GM21619 (cell line): ENCODE measurements at regions not wholly inside any gene's neighbourhood (a gene's known extent, or its start where the extent isn't known, plus 50 kb on each side); places are given as distances from the start of the nearest gene placed in this dataset.

Experiments
- ATAC-seq: cut with Tn5 transposase; IDR thresholded peaks from one replicate; pipeline ENCODE4 v1.9.1; 2021; ENCODE audit not compliant: unreplicated experiment

GRCh38 chr12:60992087-60992486 lies 1268.1 kb upstream of the USP15 start:
- no peak for ATAC-seq

- no peak for ATAC-seq
Measured at GRCh38 chr12:60995256-60995825, 1264.9 kb upstream of the USP15 start.

- no peak for ATAC-seq
Measured at GRCh38 chr12:60997869-60998378, 1262.3 kb upstream of the USP15 start.

- ATAC-seq, result no peak
Measured at GRCh38 chr12:61009192-61009591, 1251.0 kb upstream of the USP15 start.

GRCh38 chr12:61011767-61012423 lies 1248.3 kb upstream of the USP15 start:
- ATAC-seq, result no peak

- ATAC-seq, result no peak
Measured at GRCh38 chr12:61018571-61018970, 1241.6 kb upstream of the USP15 start.

GRCh38 chr12:61023231-61023630 lies 1237.0 kb upstream of the USP15 start:
- ATAC-seq, result no peak

- ATAC-seq, result no peak
Measured at GRCh38 chr12:61029516-61029915, 1230.7 kb upstream of the USP15 start.

- ATAC-seq, result no peak
Measured at GRCh38 chr12:61037792-61038191, 1222.4 kb upstream of the USP15 start.

GRCh38 chr12:61043838-61044237 lies 1216.4 kb upstream of the USP15 start:
- ATAC-seq, result no peak

- no peak for ATAC-seq
Measured at GRCh38 chr12:61044766-61045165, 1215.4 kb upstream of the USP15 start.

- ATAC-seq, result no peak
Measured at GRCh38 chr12:61070640-61071414, 1189.4 kb upstream of the USP15 start.

GRCh38 chr12:61072717-61073116 lies 1187.5 kb upstream of the USP15 start:
- no peak for ATAC-seq

GRCh38 chr12:61095111-61095510 lies 1165.1 kb upstream of the USP15 start:
- ATAC-seq, result no peak

GRCh38 chr12:61098031-61098580 lies 1162.1 kb upstream of the USP15 start:
- ATAC-seq, result no peak

- no peak for ATAC-seq
Measured at GRCh38 chr12:61107118-61107517, 1153.1 kb upstream of the USP15 start.

GRCh38 chr12:61111218-61111617 lies 1149.0 kb upstream of the USP15 start:
- no peak for ATAC-seq

- ATAC-seq, result no peak
Measured at GRCh38 chr12:61137677-61138414, 1122.4 kb upstream of the USP15 start.

GRCh38 chr12:61138415-61138759 lies 1121.8 kb upstream of the USP15 start:
- no peak for ATAC-seq

GRCh38 chr12:61161961-61162360 lies 1098.2 kb upstream of the USP15 start:
- ATAC-seq, result no peak
